Ishikawa (cell line): ENCODE measurements at regions not wholly inside any gene's neighbourhood (a gene's known extent, or its start where the extent isn't known, plus 50 kb on each side); places are given as distances from the start of the nearest gene placed in this dataset.

ENCODE experiments used
- CEBPB ChIP-seq: IDR thresholded peaks from 2 replicates; pipeline ENCODE4 v1.6.1; 2012
- CREB1 ChIP-seq: IDR thresholded peaks from 2 replicates; pipeline ENCODE4 v1.6.1; 2012; ENCODE audit warnings: low read depth
- EGR1 ChIP-seq: IDR thresholded peaks from 2 replicates; pipeline ENCODE4 v1.6.1; 2012
- EP300 ChIP-seq: IDR thresholded peaks from 2 replicates; pipeline ENCODE4 v1.6.1; 2012; ENCODE audit warnings: borderline replicate concordance
- FOXM1 ChIP-seq: IDR thresholded peaks from 2 replicates; pipeline ENCODE4 v1.6.1; 2012; ENCODE audit warnings: low read depth, borderline replicate concordance
- NFIC ChIP-seq: IDR thresholded peaks from 2 replicates; pipeline ENCODE4 v1.6.1; 2012
- RAD21 ChIP-seq: IDR thresholded peaks from 2 replicates; pipeline ENCODE4 v1.6.1; 2012; ENCODE audit warnings: low read depth
- REST ChIP-seq: IDR thresholded peaks from 2 replicates; pipeline ENCODE4 v1.6.1; 2012; ENCODE audit warnings: low read depth, mild to moderate bottlenecking
- TAF1 ChIP-seq: IDR thresholded peaks from 2 replicates; pipeline ENCODE4 v1.6.1; 2012; ENCODE audit warnings: low read depth, mild to moderate bottlenecking
- TCF12 ChIP-seq: IDR thresholded peaks from 2 replicates; pipeline ENCODE4 v1.6.1; 2012; ENCODE audit warnings: low read depth
- TEAD4 ChIP-seq: IDR thresholded peaks from 2 replicates; pipeline ENCODE4 v1.6.1; 2012
- YY1 ChIP-seq: IDR thresholded peaks from 2 replicates; pipeline ENCODE4 v1.6.1; 2012; ENCODE audit warnings: low read depth
- ZBTB7A ChIP-seq: IDR thresholded peaks from 2 replicates; pipeline ENCODE4 v1.6.1; 2012; ENCODE audit warnings: low read depth
- TF ChIP-seq, protein P1 (sequence below): IDR thresholded peaks from 2 replicates; pipeline ENCODE4 v1.6.1; 2012
- TF ChIP-seq, protein P2 (sequence below): IDR thresholded peaks from 2 replicates; pipeline ENCODE4 v1.6.1; 2012

GRCh38 chr7:84532196-84532595 lies 337.6 kb upstream of the SEMA3A start:
- TF ChIP-seq YY1, result no peak
- TF ChIP-seq EP300, result no peak
- TF ChIP-seq, protein P1, sequence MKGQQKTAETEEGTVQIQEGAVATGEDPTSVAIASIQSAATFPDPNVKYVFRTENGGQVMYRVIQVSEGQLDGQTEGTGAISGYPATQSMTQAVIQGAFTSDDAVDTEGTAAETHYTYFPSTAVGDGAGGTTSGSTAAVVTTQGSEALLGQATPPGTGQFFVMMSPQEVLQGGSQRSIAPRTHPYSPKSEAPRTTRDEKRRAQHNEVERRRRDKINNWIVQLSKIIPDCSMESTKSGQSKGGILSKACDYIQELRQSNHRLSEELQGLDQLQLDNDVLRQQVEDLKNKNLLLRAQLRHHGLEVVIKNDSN, result no peak
- no peak for TF ChIP-seq NFIC
- no peak for TF ChIP-seq FOXM1
- TF ChIP-seq CEBPB, result no peak
- TF ChIP-seq TEAD4, result no peak
- no peak for TF ChIP-seq RAD21
- TF ChIP-seq REST, result no peak
- no peak for TF ChIP-seq TCF12
- TF ChIP-seq ZBTB7A, result no peak
- TF ChIP-seq TAF1, result no peak
- TF ChIP-seq, protein P2, sequence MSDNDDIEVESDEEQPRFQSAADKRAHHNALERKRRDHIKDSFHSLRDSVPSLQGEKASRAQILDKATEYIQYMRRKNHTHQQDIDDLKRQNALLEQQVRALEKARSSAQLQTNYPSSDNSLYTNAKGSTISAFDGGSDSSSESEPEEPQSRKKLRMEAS, result no peak

GRCh38 chr7:84529480-84530205 lies 335.1 kb upstream of the SEMA3A start:
- TF ChIP-seq TEAD4 (peak; percentile 29; the same call in 1 of the 2 replicates), EP300 (no peak), RAD21 (no peak), TCF12 (no peak), EGR1 (no peak)

DNA sequence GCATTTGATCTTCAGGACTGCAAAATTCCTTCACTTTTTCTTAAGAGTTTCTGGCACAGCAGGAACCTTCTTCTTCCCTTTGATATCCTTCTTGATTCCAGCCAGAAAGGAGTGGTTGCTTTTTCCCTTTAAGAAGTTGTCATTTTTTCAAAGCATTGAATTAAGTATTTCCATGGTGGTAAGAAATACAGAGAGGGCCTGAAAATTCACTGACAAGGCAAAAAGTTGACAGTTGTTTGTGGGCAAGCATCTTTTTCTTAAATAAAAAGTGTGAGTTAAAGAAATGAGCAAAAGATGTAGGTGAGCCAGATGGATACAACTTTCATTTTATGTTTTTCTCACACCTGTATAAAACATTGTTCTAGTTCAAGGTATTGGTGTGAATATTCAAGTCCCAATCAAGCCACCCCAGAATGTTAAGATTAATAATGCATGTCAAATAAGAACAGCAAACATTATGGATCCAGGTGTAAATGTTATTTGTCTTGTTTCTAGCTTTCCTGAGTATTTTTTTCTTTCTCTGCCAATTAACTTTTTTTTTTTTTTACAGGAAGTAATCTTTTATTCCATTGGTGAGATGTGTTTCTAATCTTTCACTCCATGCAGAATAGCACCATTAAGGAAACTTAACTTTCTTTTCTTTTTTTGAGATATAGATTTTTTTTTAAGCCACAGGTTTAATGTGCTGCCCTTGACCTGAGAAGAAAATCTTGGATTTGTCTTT lies 334.3 kb upstream of the SEMA3A start:
- TF ChIP-seq FOXM1 (no peak), ZBTB7A (no peak), RAD21 (no peak), TAF1 (no peak)
- TF ChIP-seq, protein P1, result no peak

- TF ChIP-seq REST, result no peak
- TF ChIP-seq TEAD4, result no peak
- TF ChIP-seq, protein P2, result no peak
- TF ChIP-seq RAD21, result no peak
- no peak for TF ChIP-seq EP300
- no peak for TF ChIP-seq TCF12
- no peak for TF ChIP-seq CEBPB
- TF ChIP-seq NFIC, result no peak
- no peak for TF ChIP-seq CREB1
- TF ChIP-seq, protein P1, result no peak
- TF ChIP-seq FOXM1, result no peak
- TF ChIP-seq TAF1, result no peak
- TF ChIP-seq EGR1, result no peak
- no peak for TF ChIP-seq ZBTB7A
- no peak for TF ChIP-seq YY1
These were observed 330.4 kb upstream of the SEMA3A start for GRCh38 chr7:84524714-84525694.
